ENCODE measurements at regions not wholly inside any gene's neighbourhood (a gene's known extent, or its start where the extent isn't known, plus 50 kb on each side); places are given as distances from the start of the nearest gene placed in this dataset.

- in situ Hi-C loops (cut with MboI; ENCODE audit: low sequenced_read_pairs, unreplicated experiment) = no loop called here
- TF ChIP-seq CTCF (IDR thresholded peaks at IDR 0.05; ENCODE audit: borderline replicate concordance, control extremely low read depth, extremely low read depth, insufficient read depth, missing control alignments) = no peak
- DNase-seq (ENCODE audit: low spot score) = no peak
Observed at GRCh38 chr6:105952772-105953690, 133.1 kb upstream of the PRDM1 start.

- TF ChIP-seq CTCF (IDR thresholded peaks at IDR 0.05; ENCODE audit: borderline replicate concordance, control extremely low read depth, extremely low read depth, insufficient read depth, missing control alignments) = no peak
- no peak for DNase-seq (ENCODE audit: low spot score)
- in situ Hi-C loops (cut with MboI; ENCODE audit: low sequenced_read_pairs, unreplicated experiment) = no loop called here
Observed at GRCh38 chr6:105952326-105952725, 133.8 kb upstream of the PRDM1 start.

GRCh38 chr6:105951322-105951721 is 134.8 kb upstream of the PRDM1 start:
- no peak for TF ChIP-seq CTCF (IDR thresholded peaks at IDR 0.05; ENCODE audit: borderline replicate concordance, control extremely low read depth, extremely low read depth, insufficient read depth, missing control alignments)
- in situ Hi-C loops (cut with MboI; ENCODE audit: low sequenced_read_pairs, unreplicated experiment) = no loop called here
- no peak for DNase-seq (ENCODE audit: low spot score)

- no peak for DNase-seq (ENCODE audit: low spot score)
- no peak for TF ChIP-seq CTCF (IDR thresholded peaks at IDR 0.05; ENCODE audit: borderline replicate concordance, control extremely low read depth, extremely low read depth, insufficient read depth, missing control alignments)
- in situ Hi-C loops (cut with MboI; ENCODE audit: low sequenced_read_pairs, unreplicated experiment) = no loop called here
Observed at GRCh38 chr6:105949869-105950268, 136.3 kb upstream of the PRDM1 start.

- no peak for DNase-seq (ENCODE audit: low spot score)
- no peak for TF ChIP-seq CTCF (IDR thresholded peaks at IDR 0.05; ENCODE audit: borderline replicate concordance, control extremely low read depth, extremely low read depth, insufficient read depth, missing control alignments)
- in situ Hi-C loops (cut with MboI; ENCODE audit: low sequenced_read_pairs, unreplicated experiment) = no loop called here
Observed at GRCh38 chr6:105943514-105943913, 142.6 kb upstream of the PRDM1 start.

- in situ Hi-C loops (cut with MboI; ENCODE audit: low sequenced_read_pairs, unreplicated experiment) = no loop called here
- no peak for DNase-seq (ENCODE audit: low spot score)
- TF ChIP-seq CTCF (IDR thresholded peaks at IDR 0.05; ENCODE audit: borderline replicate concordance, control extremely low read depth, extremely low read depth, insufficient read depth, missing control alignments) = no peak
Observed at GRCh38 chr6:105941621-105942412, 144.3 kb upstream of the PRDM1 start.
